H1 (cell line): ENCODE measurements at regions not wholly inside any gene's neighbourhood (a gene's known extent, or its start where the extent isn't known, plus 50 kb on each side); places are given as distances from the start of the nearest gene placed in this dataset.

Experiments
- ASH2L ChIP-seq: fragments of 200-600, 300-600 bp; sonication (generic); IDR thresholded peaks from one replicate; pipeline ENCODE4 v1.7.1; 2017; ENCODE audit warnings: low read length
- BACH1 ChIP-seq: IDR thresholded peaks from 2 replicates; pipeline ENCODE4 v1.6.1; 2012; ENCODE audit warnings: low read length, improper control_type of control experiment
- CHD1 ChIP-seq: IDR thresholded peaks from 2 replicates; pipeline ENCODE4 v1.6.1; 2012; ENCODE audit warnings: low read depth, low read length, improper control_type of control experiment
- GABPA ChIP-seq: IDR thresholded peaks from 2 replicates; pipeline ENCODE4 v1.6.1; 2011; ENCODE audit warnings: mild to moderate bottlenecking, low read length, moderate library complexity, borderline replicate concordance; ENCODE audit not compliant: insufficient read depth
- KDM1A ChIP-seq: fragments of 200-600, 300-600 bp; sonication (generic); IDR thresholded peaks from 2 replicates; pipeline ENCODE4 v1.7.1; 2016; ENCODE audit warnings: mild to moderate bottlenecking, low read length, borderline replicate concordance
- RAD21 ChIP-seq, 2 experiments: IDR thresholded peaks in 1 of 2; conservative IDR thresholded peaks in 1 of 2; 2 replicates each; pipeline ENCODE4 v1.6.1; 2011; ENCODE audit warnings: low read depth in 2 of 2, low read length in 2 of 2, improper control_type of control experiment in 1 of 2, inconsistent platforms in 1 of 2, mild to moderate bottlenecking in 1 of 2, moderate library complexity in 1 of 2
- TF ChIP-seq, protein P1 (sequence below), 3 experiments: IDR thresholded peaks; 1 replicate in 2 of 3; 2 replicates in 1 of 3; pipeline versions ENCODE4 v1.5.1 to v1.6.1; 2011; ENCODE audit warnings: low read length in 3 of 3, mild to moderate bottlenecking in 3 of 3, inconsistent platforms in 2 of 3, low read depth in 1 of 3, moderate library complexity in 1 of 3; ENCODE audit not compliant: insufficient read depth in 1 of 3; ENCODE audit errors: control extremely low read depth in 1 of 3
- TF ChIP-seq, protein P2 (sequence below): IDR thresholded peaks from 2 replicates; pipeline ENCODE4 v1.6.1; 2011; ENCODE audit warnings: low read length, improper control_type of control experiment

DNA sequence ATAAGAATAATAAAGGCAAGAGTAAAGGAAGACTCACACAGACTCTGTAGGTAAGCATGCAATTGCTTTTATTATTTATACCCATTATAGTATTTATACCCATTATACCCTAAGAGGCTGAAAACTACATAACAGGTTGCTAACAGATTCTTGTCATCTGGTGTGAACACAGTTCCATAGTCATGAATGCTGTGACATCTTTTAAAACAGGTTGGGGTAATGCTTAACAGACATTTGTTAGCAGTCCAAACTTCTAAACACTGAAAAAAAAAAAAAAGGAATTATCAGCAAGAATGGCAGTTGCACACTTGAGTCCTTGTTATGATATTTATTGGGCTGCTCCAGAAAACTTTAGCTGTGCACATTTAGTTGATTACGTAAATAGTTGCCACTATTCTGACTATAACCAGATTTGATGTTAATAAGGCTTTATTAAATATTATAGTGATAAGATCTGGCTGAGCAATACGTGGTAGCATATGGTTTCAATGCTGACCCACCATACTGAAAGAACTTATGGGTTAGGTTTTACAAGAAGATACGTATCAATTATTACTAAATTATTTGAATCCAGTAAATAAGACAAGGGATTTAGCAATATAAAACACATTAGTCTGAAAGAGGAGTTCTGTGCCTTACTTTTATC is 888.8 kb downstream of the LRRTM4 start:
- TF ChIP-seq, protein P1, sequence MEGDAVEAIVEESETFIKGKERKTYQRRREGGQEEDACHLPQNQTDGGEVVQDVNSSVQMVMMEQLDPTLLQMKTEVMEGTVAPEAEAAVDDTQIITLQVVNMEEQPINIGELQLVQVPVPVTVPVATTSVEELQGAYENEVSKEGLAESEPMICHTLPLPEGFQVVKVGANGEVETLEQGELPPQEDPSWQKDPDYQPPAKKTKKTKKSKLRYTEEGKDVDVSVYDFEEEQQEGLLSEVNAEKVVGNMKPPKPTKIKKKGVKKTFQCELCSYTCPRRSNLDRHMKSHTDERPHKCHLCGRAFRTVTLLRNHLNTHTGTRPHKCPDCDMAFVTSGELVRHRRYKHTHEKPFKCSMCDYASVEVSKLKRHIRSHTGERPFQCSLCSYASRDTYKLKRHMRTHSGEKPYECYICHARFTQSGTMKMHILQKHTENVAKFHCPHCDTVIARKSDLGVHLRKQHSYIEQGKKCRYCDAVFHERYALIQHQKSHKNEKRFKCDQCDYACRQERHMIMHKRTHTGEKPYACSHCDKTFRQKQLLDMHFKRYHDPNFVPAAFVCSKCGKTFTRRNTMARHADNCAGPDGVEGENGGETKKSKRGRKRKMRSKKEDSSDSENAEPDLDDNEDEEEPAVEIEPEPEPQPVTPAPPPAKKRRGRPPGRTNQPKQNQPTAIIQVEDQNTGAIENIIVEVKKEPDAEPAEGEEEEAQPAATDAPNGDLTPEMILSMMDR (IDR thresholded peaks at IDR 0.05; ENCODE audit: control extremely low read depth in 1 of 3, insufficient read depth in 1 of 3, low read depth in 1 of 3, low read length in 3 of 3), result no peak
- TF ChIP-seq RAD21 (IDR thresholded peaks at IDR 0.05 in 1 of 2, conservative IDR thresholded peaks at IDR 0.05 in 1 of 2; ENCODE audit: low read depth in 2 of 2, low read length in 2 of 2), result no peak
- TF ChIP-seq CHD1, result no peak
- TF ChIP-seq BACH1, result no peak
- no peak for TF ChIP-seq KDM1A
- TF ChIP-seq, protein P2, sequence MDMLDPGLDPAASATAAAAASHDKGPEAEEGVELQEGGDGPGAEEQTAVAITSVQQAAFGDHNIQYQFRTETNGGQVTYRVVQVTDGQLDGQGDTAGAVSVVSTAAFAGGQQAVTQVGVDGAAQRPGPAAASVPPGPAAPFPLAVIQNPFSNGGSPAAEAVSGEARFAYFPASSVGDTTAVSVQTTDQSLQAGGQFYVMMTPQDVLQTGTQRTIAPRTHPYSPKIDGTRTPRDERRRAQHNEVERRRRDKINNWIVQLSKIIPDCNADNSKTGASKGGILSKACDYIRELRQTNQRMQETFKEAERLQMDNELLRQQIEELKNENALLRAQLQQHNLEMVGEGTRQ, result no peak
- TF ChIP-seq ASH2L, result no peak
- TF ChIP-seq GABPA, result no peak
